ENCODE measurements at regions not wholly inside any gene's neighbourhood (a gene's known extent, or its start where the extent isn't known, plus 50 kb on each side); places are given as distances from the start of the nearest gene placed in this dataset.

DNA sequence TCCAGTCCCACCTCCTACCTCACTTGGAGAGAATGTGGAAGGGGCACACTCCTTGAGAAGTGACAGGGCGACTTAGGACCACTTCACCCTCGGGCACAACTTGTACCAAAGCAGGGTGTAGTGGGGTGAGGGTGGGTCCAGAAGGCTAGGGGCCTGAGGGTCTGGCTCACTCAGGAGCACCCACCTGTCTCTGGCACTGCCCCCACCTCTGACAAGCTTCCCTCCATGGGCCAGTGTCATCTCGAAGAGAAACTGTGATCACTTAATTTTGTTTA is 76.9 kb upstream of the OLFM1 start:
- Mint-ChIP-seq H3K4me3 (no peak overlapping the region), H3K27me3 (ENCODE audit: low read depth) (peaks cover 22% of the 10 kb centered on the region), H3K27ac (no peak overlapping the region), H3K4me1 (peaks cover 2% of the 10 kb centered on the region), H3K36me3 (no peaks in the 10 kb centered on the region), H3K9me3 (no peaks in the 10 kb centered on the region)
- DNase-seq (ENCODE audit: low spot score in 2 of 2, unreplicated experiment in 2 of 2) = no peak
- TF ChIP-seq, protein P1, sequence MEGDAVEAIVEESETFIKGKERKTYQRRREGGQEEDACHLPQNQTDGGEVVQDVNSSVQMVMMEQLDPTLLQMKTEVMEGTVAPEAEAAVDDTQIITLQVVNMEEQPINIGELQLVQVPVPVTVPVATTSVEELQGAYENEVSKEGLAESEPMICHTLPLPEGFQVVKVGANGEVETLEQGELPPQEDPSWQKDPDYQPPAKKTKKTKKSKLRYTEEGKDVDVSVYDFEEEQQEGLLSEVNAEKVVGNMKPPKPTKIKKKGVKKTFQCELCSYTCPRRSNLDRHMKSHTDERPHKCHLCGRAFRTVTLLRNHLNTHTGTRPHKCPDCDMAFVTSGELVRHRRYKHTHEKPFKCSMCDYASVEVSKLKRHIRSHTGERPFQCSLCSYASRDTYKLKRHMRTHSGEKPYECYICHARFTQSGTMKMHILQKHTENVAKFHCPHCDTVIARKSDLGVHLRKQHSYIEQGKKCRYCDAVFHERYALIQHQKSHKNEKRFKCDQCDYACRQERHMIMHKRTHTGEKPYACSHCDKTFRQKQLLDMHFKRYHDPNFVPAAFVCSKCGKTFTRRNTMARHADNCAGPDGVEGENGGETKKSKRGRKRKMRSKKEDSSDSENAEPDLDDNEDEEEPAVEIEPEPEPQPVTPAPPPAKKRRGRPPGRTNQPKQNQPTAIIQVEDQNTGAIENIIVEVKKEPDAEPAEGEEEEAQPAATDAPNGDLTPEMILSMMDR (IDR thresholded peaks at IDR 0.05; ENCODE audit: unreplicated experiment) = no peak

DNA sequence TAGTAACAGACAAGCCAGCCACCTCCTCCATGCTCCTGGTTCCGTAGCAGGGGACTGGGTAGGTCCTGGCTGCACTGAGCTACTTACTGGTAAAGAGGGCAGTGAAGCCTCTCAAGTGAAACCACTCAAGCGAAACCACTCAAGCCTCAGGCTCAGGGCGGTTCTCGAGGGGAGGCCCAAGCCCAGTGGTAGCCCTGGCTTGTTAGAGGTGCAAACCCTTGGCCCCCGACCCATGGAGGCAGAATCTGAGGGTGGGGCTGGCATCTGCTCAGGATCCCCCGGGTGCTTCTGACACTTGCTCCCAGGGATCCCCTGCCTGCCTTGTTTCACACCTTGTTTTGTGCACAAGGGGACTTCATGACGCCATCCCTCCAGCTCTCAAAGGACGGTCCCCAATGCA is 76.5 kb upstream of the OLFM1 start:
- Mint-ChIP-seq H3K9me3 (no peaks in the 10 kb centered on the region), H3K4me1 (peaks cover 2% of the 10 kb centered on the region), H3K36me3 (no peaks in the 10 kb centered on the region), H3K4me3 (no peak overlapping the region), H3K27me3 (ENCODE audit: low read depth) (peaks cover 26% of the 10 kb centered on the region), H3K27ac (no peak overlapping the region)
- DNase-seq (ENCODE audit: low spot score in 2 of 2, unreplicated experiment in 2 of 2) = no peak
- TF ChIP-seq, protein P1 (IDR thresholded peaks at IDR 0.05; ENCODE audit: unreplicated experiment) = no peak

- no peak for DNase-seq (ENCODE audit: low spot score in 2 of 2, unreplicated experiment in 2 of 2)
- TF ChIP-seq, protein P1 (IDR thresholded peaks at IDR 0.05; ENCODE audit: unreplicated experiment) = no peak
- H3K27ac Mint-ChIP-seq = no peak overlapping the region
- H3K4me1 Mint-ChIP-seq = peaks cover 2% of the 10 kb centered on the region
- no peaks in the 10 kb centered on the region for H3K36me3 Mint-ChIP-seq
- H3K9me3 Mint-ChIP-seq = no peaks in the 10 kb centered on the region
- H3K4me3 Mint-ChIP-seq = no peak overlapping the region
- peaks cover 32% of the 10 kb centered on the region for H3K27me3 Mint-ChIP-seq (ENCODE audit: low read depth)
Observed at GRCh38 chr9:135012166-135012565, 75.3 kb upstream of the OLFM1 start.

GRCh38 chr9:135014311-135015010 is 73.0 kb upstream of the OLFM1 start:
- peaks cover 46% of the 10 kb centered on the region for H3K27me3 Mint-ChIP-seq (ENCODE audit: low read depth)
- no peak overlapping the region for H3K4me3 Mint-ChIP-seq
- no peak overlapping the region for H3K27ac Mint-ChIP-seq

GRCh38 chr9:135015096-135015495 is 72.4 kb upstream of the OLFM1 start:
- Mint-ChIP-seq H3K27ac (no peak overlapping the region), H3K9me3 (no peaks in the 10 kb centered on the region), H3K4me1 (peaks cover 2% of the 10 kb centered on the region), H3K4me3 (no peak overlapping the region), H3K27me3 (ENCODE audit: low read depth) (peaks cover 52% of the 10 kb centered on the region), H3K36me3 (no peaks in the 10 kb centered on the region)
- TF ChIP-seq, protein P1 (IDR thresholded peaks at IDR 0.05; ENCODE audit: unreplicated experiment) = no peak
- DNase-seq (ENCODE audit: low spot score in 2 of 2, unreplicated experiment in 2 of 2) = no peak

More at GRCh38 chr9:135014311-135015010, 73.0 kb upstream of the OLFM1 start:
- no peak for DNase-seq (ENCODE audit: low spot score in 2 of 2, unreplicated experiment in 2 of 2)
- TF ChIP-seq, protein P1 (IDR thresholded peaks at IDR 0.05; ENCODE audit: unreplicated experiment) = no peak
- Mint-ChIP-seq H3K36me3 (no peaks in the 10 kb centered on the region), H3K9me3 (no peaks in the 10 kb centered on the region), H3K4me1 (peaks cover 2% of the 10 kb centered on the region)

GRCh38 chr9:135015565-135015964 is 71.9 kb upstream of the OLFM1 start:
- no peaks in the 10 kb centered on the region for H3K36me3 Mint-ChIP-seq
- peaks cover 2% of the 10 kb centered on the region for H3K4me1 Mint-ChIP-seq
- H3K9me3 Mint-ChIP-seq = no peaks in the 10 kb centered on the region
- H3K27me3 Mint-ChIP-seq (ENCODE audit: low read depth) = peaks cover 55% of the 10 kb centered on the region
- no peak overlapping the region for H3K27ac Mint-ChIP-seq
- DNase-seq (ENCODE audit: low spot score in 2 of 2, unreplicated experiment in 2 of 2) = no peak
- no peak overlapping the region for H3K4me3 Mint-ChIP-seq
- TF ChIP-seq, protein P1 (IDR thresholded peaks at IDR 0.05; ENCODE audit: unreplicated experiment) = no peak

All from mesothelial cell of epicardium (in vitro differentiated cells).